Liver (tissue), 8 donors: ENCODE measurements at regions not wholly inside any gene's neighbourhood (a gene's known extent, or its start where the extent isn't known, plus 50 kb on each side); places are given as distances from the start of the nearest gene placed in this dataset.

Source experiments
- DNase-seq: peaks from one replicate; pipeline ENCODE4 v3.0.0-alpha.2; 2017; ENCODE audit warnings: low spot score
- H3K27ac ChIP-seq, 2 donors: one replicate each; pipeline ENCODE4 v1.7.0; 2013; ENCODE audit warnings: inconsistent platforms in 2 of 2, low read length in 2 of 2, control low read depth in 1 of 2, low read depth in 1 of 2, mild to moderate bottlenecking in 1 of 2
- H3K27me3 ChIP-seq, 4 donors: one replicate each; pipeline versions ENCODE4 v1.6.1 to v1.7.0; 2013; ENCODE audit warnings: low read length in 3 of 4, inconsistent platforms in 1 of 4, mild to moderate bottlenecking in 1 of 4, moderate library complexity in 1 of 4; ENCODE audit not compliant: control insufficient read depth in 4 of 4, insufficient read depth in 4 of 4
- H3K36me3 ChIP-seq, 4 donors: one replicate each; pipeline versions ENCODE4 v1.6.1 to v1.7.0; 2013; ENCODE audit warnings: low read length in 3 of 4, mild to moderate bottlenecking in 3 of 4, low read depth in 1 of 4, moderate library complexity in 1 of 4; ENCODE audit not compliant: control insufficient read depth in 4 of 4, insufficient read depth in 3 of 4
- H3K4me1 ChIP-seq, 4 donors: one replicate each; pipeline versions ENCODE4 v1.6.1 to v1.7.0; 2013; ENCODE audit warnings: low read length in 3 of 4, mild to moderate bottlenecking in 3 of 4, moderate library complexity in 1 of 4; ENCODE audit not compliant: control insufficient read depth in 4 of 4, insufficient read depth in 4 of 4
- H3K4me3 ChIP-seq, 3 donors: one replicate each; pipeline versions ENCODE4 v1.6.1 to v1.7.0; 2013; ENCODE audit warnings: low read length in 3 of 3, control low read depth in 1 of 3, low read depth in 1 of 3, mild to moderate bottlenecking in 1 of 3
- H3K9ac ChIP-seq, 2 donors: one replicate each; pipeline ENCODE4 v1.7.0; 2013; ENCODE audit warnings: low read length in 2 of 2, mild to moderate bottlenecking in 2 of 2, moderate library complexity in 2 of 2, control low read depth in 1 of 2, low read depth in 1 of 2
- H3K9me3 ChIP-seq, 4 donors: one replicate each; pipeline versions ENCODE4 v1.6.1 to v1.7.0; 2013; ENCODE audit warnings: low read length in 3 of 4; ENCODE audit not compliant: control insufficient read depth in 4 of 4
- EGR1 ChIP-seq, 2 donors: IDR thresholded peaks; 2 replicates each; pipeline ENCODE4 v1.6.1; 2016 to 2018; ENCODE audit warnings: antibody characterized with exemption in 2 of 2, low read depth in 2 of 2
- FOXA1 ChIP-seq: IDR thresholded peaks from 2 replicates; pipeline ENCODE4 v1.6.1; 2016; ENCODE audit warnings: antibody characterized with exemption
- FOXA2 ChIP-seq: IDR thresholded peaks from 2 replicates; pipeline ENCODE4 v1.6.1; 2016; ENCODE audit warnings: antibody characterized with exemption
- GABPA ChIP-seq, 2 donors: IDR thresholded peaks in 1 of 2; conservative IDR thresholded peaks in 1 of 2; 2 replicates each; pipeline ENCODE4 v1.6.1; 2016; ENCODE audit warnings: antibody characterized with exemption in 2 of 2, mild to moderate bottlenecking in 1 of 2, moderate library complexity in 1 of 2
- HNF4A ChIP-seq, 2 donors: conservative IDR thresholded peaks; 2 replicates each; pipeline ENCODE4 v1.6.1; 2016; ENCODE audit warnings: antibody characterized with exemption in 2 of 2, mild to moderate bottlenecking in 2 of 2
- HNF4G ChIP-seq: IDR thresholded peaks from 2 replicates; pipeline ENCODE4 v1.6.1; 2016; ENCODE audit warnings: antibody characterized with exemption
- JUND ChIP-seq, 2 donors: IDR thresholded peaks; 2 replicates each; pipeline ENCODE4 v1.6.1; 2016; ENCODE audit warnings: antibody characterized with exemption in 2 of 2
- NR2F2 ChIP-seq: IDR thresholded peaks from 2 replicates; pipeline ENCODE4 v1.6.1; 2016; ENCODE audit warnings: antibody characterized with exemption
- RAD21 ChIP-seq, 2 donors: IDR thresholded peaks; 2 replicates each; pipeline ENCODE4 v1.6.1; 2016; ENCODE audit warnings: antibody characterized with exemption in 2 of 2, mild to moderate bottlenecking in 2 of 2
- REST ChIP-seq: IDR thresholded peaks from 2 replicates; pipeline ENCODE4 v1.6.1; 2016; ENCODE audit warnings: antibody characterized with exemption, mild to moderate bottlenecking
- RXRA ChIP-seq, 2 donors: IDR thresholded peaks; 2 replicates each; pipeline ENCODE4 v1.6.1; 2017 to 2018; ENCODE audit warnings: antibody characterized with exemption in 2 of 2, mild to moderate bottlenecking in 1 of 2
- SP1 ChIP-seq: IDR thresholded peaks from 2 replicates; pipeline ENCODE4 v1.6.1; 2018; ENCODE audit warnings: antibody characterized with exemption, mild to moderate bottlenecking
- TAF1 ChIP-seq: conservative IDR thresholded peaks from 2 replicates; pipeline ENCODE4 v1.6.1; 2016; ENCODE audit warnings: antibody characterized with exemption, mild to moderate bottlenecking
- YY1 ChIP-seq: IDR thresholded peaks from 2 replicates; pipeline ENCODE4 v1.6.1; 2016; ENCODE audit warnings: antibody characterized with exemption, mild to moderate bottlenecking
- ZBTB33 ChIP-seq: IDR thresholded peaks from 2 replicates; pipeline ENCODE4 v1.6.1; 2016; ENCODE audit warnings: antibody characterized with exemption
- WGBS: extraction: QIAGEN DNeasy Blood & Tissue Kit; methylation state at CpG from one replicate; pipeline ENCODE4 v1.1.7; 2013; 5-methylcytosine and 5-hydroxymethylcytosine counted together
- TF ChIP-seq, protein P1 (sequence below): IDR thresholded peaks from 2 replicates; pipeline ENCODE4 v1.6.1; 2016; ENCODE audit warnings: antibody characterized with exemption
- TF ChIP-seq, protein P2 (sequence below): IDR thresholded peaks from 2 replicates; pipeline ENCODE4 v1.6.1; 2016; ENCODE audit warnings: antibody characterized with exemption
- TF ChIP-seq, protein P3 (sequence below): fragments of 150-350 bp; IDR thresholded peaks from 2 replicates; pipeline ENCODE4 v1.5.1; 2017; ENCODE audit warnings: improper control_type of control experiment, low read depth, low read length; ENCODE audit not compliant: missing input control
- donor health status: healthy.
- donor health status: healthy.
- donor health status: healthy.
- donor health status: healthy.
- donor health status: healthy.

DNA sequence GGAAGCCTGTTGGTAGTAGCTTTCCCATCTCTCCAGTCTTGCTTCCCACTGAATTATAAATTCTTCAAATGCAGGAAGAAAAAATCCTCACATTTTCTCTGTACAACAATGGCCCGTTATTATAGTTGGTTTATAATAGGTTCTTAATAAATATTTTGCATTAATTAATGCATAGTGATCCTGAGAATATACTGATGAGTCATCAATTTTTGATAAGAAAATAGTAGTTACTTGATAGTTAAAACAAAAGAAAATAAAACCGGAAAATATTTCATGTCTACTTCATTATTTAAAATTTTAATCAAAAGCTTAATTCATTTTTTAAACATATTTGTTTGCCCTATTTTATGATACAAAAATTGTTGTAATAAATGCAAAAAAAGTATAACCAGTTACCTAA lies 762.6 kb downstream of the BRINP1 start:
- H3K9me3 ChIP-seq = no peaks in the 10 kb centered on the region
- no peak overlapping the region for H3K4me3 ChIP-seq
- no peaks in the 10 kb centered on the region for H3K27me3 ChIP-seq
- TF ChIP-seq, protein P1, sequence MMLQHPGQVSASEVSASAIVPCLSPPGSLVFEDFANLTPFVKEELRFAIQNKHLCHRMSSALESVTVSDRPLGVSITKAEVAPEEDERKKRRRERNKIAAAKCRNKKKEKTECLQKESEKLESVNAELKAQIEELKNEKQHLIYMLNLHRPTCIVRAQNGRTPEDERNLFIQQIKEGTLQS = no peak
- TF ChIP-seq ZBTB33 (no peak), EGR1 (IDR thresholded peaks at IDR 0.05; ENCODE audit: low read depth in 2 of 2) (no peak), NR2F2 (no peak), YY1 (no peak), JUND (IDR thresholded peaks at IDR 0.05) (no peak)
- no peaks in the 10 kb centered on the region for H3K36me3 ChIP-seq
- H3K27ac ChIP-seq = no peak overlapping the region
- H3K9ac ChIP-seq = no peak overlapping the region
- no peak for DNase-seq
- H3K4me1 ChIP-seq = peaks cover 0 to 10% (median 4%) of the 10 kb centered on the region in 4 donors
- 85% methylated on average over 2 of the region's 2 CpGs for WGBS

DNA sequence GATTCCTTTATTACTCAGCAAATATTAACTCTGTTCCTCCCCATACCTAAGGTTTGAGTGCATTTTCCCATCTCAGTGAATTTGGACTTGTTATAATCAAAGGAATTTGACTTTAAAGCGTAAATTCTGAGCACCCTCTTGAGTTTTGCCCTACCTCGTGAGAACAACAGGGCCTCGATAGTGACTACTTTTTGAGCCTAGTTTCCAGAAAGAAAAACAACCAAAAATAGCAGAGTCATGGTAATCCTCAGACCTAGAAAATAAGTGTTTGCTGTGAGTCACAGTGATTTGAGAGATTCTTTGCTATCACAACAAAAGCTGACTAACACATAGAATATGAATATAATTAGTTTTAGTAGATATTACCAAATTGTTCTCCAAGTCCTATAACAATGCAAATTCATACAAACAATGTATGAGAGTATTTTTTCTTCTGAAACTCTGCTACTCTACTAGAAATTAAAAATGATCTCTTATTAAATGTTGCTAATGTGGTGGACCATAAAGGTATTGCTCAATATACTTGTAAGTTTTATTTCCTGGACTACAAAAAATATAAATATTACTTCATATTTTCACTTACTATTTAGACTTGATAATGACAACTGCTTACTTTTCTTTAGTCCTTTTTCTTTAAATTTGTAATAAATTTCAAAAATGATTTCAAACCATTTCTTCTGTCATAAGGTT lies 759.7 kb downstream of the BRINP1 start:
- no peaks in the 10 kb centered on the region for H3K27me3 ChIP-seq
- peaks cover 0 to 2% (median 0%) of the 10 kb centered on the region in 4 donors for H3K4me1 ChIP-seq
- WGBS = 83% methylated on average over 3 of the region's 3 CpGs
- H3K9me3 ChIP-seq = no peaks in the 10 kb centered on the region
- H3K27ac ChIP-seq = no peak overlapping the region
- no peak overlapping the region for H3K9ac ChIP-seq
- no peak overlapping the region for H3K4me3 ChIP-seq
- no peak for DNase-seq
- TF ChIP-seq RXRA (IDR thresholded peaks at IDR 0.05) = no peak
- TF ChIP-seq FOXA2 = no peak
- TF ChIP-seq SP1 = no peak
- TF ChIP-seq TAF1 = no peak
- no peak for TF ChIP-seq NR2F2
- no peak for TF ChIP-seq REST
- TF ChIP-seq FOXA1 = no peak
- TF ChIP-seq HNF4A (conservative IDR thresholded peaks at IDR 0.05) = no peak
- no peak for TF ChIP-seq YY1
- no peak for TF ChIP-seq EGR1 (IDR thresholded peaks at IDR 0.05; ENCODE audit: low read depth in 2 of 2)
- TF ChIP-seq GABPA (IDR thresholded peaks at IDR 0.05 in 1 of 2, conservative IDR thresholded peaks at IDR 0.05 in 1 of 2) = no peak
- no peak for TF ChIP-seq ZBTB33
- TF ChIP-seq, protein P2, sequence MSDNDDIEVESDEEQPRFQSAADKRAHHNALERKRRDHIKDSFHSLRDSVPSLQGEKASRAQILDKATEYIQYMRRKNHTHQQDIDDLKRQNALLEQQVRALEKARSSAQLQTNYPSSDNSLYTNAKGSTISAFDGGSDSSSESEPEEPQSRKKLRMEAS = no peak
- no peak for TF ChIP-seq RAD21 (IDR thresholded peaks at IDR 0.05)
- no peak for TF ChIP-seq JUND (IDR thresholded peaks at IDR 0.05)
- no peak for TF ChIP-seq HNF4G
- TF ChIP-seq, protein P1 = no peak
- TF ChIP-seq, protein P3, sequence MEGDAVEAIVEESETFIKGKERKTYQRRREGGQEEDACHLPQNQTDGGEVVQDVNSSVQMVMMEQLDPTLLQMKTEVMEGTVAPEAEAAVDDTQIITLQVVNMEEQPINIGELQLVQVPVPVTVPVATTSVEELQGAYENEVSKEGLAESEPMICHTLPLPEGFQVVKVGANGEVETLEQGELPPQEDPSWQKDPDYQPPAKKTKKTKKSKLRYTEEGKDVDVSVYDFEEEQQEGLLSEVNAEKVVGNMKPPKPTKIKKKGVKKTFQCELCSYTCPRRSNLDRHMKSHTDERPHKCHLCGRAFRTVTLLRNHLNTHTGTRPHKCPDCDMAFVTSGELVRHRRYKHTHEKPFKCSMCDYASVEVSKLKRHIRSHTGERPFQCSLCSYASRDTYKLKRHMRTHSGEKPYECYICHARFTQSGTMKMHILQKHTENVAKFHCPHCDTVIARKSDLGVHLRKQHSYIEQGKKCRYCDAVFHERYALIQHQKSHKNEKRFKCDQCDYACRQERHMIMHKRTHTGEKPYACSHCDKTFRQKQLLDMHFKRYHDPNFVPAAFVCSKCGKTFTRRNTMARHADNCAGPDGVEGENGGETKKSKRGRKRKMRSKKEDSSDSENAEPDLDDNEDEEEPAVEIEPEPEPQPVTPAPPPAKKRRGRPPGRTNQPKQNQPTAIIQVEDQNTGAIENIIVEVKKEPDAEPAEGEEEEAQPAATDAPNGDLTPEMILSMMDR = no peak
- no peaks in the 10 kb centered on the region for H3K36me3 ChIP-seq
